Mesenchymal stem cell (in vitro differentiated cells and primary cell): ENCODE measurements at regions not wholly inside any gene's neighbourhood (a gene's known extent, or its start where the extent isn't known, plus 50 kb on each side); places are given as distances from the start of the nearest gene placed in this dataset.

Source experiments
- DNase-seq: peaks from one replicate; pipeline ENCODE4 v3.0.0-alpha.2; 2013
- H2AFZ ChIP-seq: one replicate; pipeline ENCODE4 v1.6.1; 2013; ENCODE audit warnings: low read depth, mild to moderate bottlenecking, control low read depth, inconsistent platforms, low read length, moderate library complexity
- H2AK5ac ChIP-seq: 2 replicates; pipeline ENCODE4 v1.6.1; 2013; ENCODE audit warnings: low read length, moderate library complexity, mild to moderate bottlenecking, inconsistent platforms; ENCODE audit not compliant: severe bottlenecking
- H2BK120ac ChIP-seq: one replicate; pipeline ENCODE4 v1.6.1; 2013; ENCODE audit warnings: low read depth, mild to moderate bottlenecking, inconsistent platforms, low read length, moderate library complexity
- H2BK12ac ChIP-seq, 2 experiments: one replicate each; pipeline ENCODE4 v1.6.1; 2013; ENCODE audit warnings: inconsistent platforms in 2 of 2, low read length in 2 of 2, mild to moderate bottlenecking in 2 of 2, moderate library complexity in 2 of 2, control low read depth in 1 of 2
- H2BK15ac ChIP-seq: one replicate; pipeline ENCODE4 v1.6.1; 2013; ENCODE audit warnings: mild to moderate bottlenecking, low read depth, inconsistent platforms; ENCODE audit not compliant: poor library complexity, severe bottlenecking
- H2BK5ac ChIP-seq: 2 replicates; pipeline ENCODE4 v1.6.1; 2013; ENCODE audit warnings: low read depth, mild to moderate bottlenecking, low read length, control low read depth, inconsistent platforms; ENCODE audit not compliant: poor library complexity, severe bottlenecking
- H3K14ac ChIP-seq, 2 experiments: one replicate each; pipeline ENCODE4 v1.6.1; 2013; ENCODE audit warnings: inconsistent platforms in 2 of 2, low read length in 2 of 2, control low read depth in 1 of 2, mild to moderate bottlenecking in 1 of 2, moderate library complexity in 1 of 2
- H3K18ac ChIP-seq, 2 experiments: one replicate each; pipeline ENCODE4 v1.6.1; 2013; ENCODE audit warnings: inconsistent platforms in 2 of 2, low read length in 2 of 2, control low read depth in 1 of 2, low read depth in 1 of 2, mild to moderate bottlenecking in 1 of 2
- H3K23ac ChIP-seq, 2 experiments: one replicate each; pipeline ENCODE4 v1.6.1; 2013; ENCODE audit warnings: inconsistent platforms in 2 of 2, low read length in 2 of 2, mild to moderate bottlenecking in 2 of 2, moderate library complexity in 2 of 2, control low read depth in 1 of 2
- H3K27ac ChIP-seq: 2 replicates; pipeline ENCODE4 v1.5.1; 2013; ENCODE audit warnings: mild to moderate bottlenecking, moderate library complexity, low read length, control low read depth, inconsistent platforms; ENCODE audit not compliant: poor library complexity, severe bottlenecking
- H3K27me3 ChIP-seq, 2 experiments: 2 replicates each; pipeline versions ENCODE4 v1.6.1 to v1.7.0; 2013; ENCODE audit warnings: low read length in 2 of 2, mild to moderate bottlenecking in 2 of 2, moderate library complexity in 2 of 2, control low read depth in 1 of 2, inconsistent platforms in 1 of 2; ENCODE audit not compliant: control insufficient read depth in 1 of 2, insufficient read depth in 1 of 2
- H3K36me3 ChIP-seq, 2 experiments: 2 replicates each; pipeline versions ENCODE4 v1.6.1 to v1.7.0; 2013; ENCODE audit warnings: low read length in 2 of 2, control low read depth in 1 of 2, inconsistent platforms in 1 of 2, low read depth in 1 of 2, mild to moderate bottlenecking in 1 of 2; ENCODE audit not compliant: insufficient read depth in 2 of 2, control insufficient read depth in 1 of 2
- H3K4ac ChIP-seq, 2 experiments: one replicate each; pipeline ENCODE4 v1.6.1; 2013; ENCODE audit warnings: inconsistent platforms in 2 of 2, low read length in 2 of 2, mild to moderate bottlenecking in 2 of 2, moderate library complexity in 2 of 2, control low read depth in 1 of 2, low read depth in 1 of 2
- H3K4me1 ChIP-seq: 2 replicates; pipeline ENCODE4 v1.6.1; 2013; ENCODE audit warnings: low read depth, low read length, control low read depth; ENCODE audit not compliant: control insufficient read depth, insufficient read depth
- H3K4me2 ChIP-seq: 2 replicates; pipeline ENCODE4 v1.6.1; 2013; ENCODE audit warnings: low read length, mild to moderate bottlenecking, inconsistent platforms; ENCODE audit not compliant: poor library complexity, severe bottlenecking
- H3K4me3 ChIP-seq, 2 experiments: 2 replicates each; pipeline versions ENCODE4 v1.5.1 to v1.7.0; 2013; ENCODE audit warnings: low read length in 2 of 2, mild to moderate bottlenecking in 2 of 2, control low read depth in 1 of 2, low read depth in 1 of 2; ENCODE audit not compliant: insufficient read depth in 1 of 2
- H3K79me1 ChIP-seq: replicated peaks from 2 replicates; pipeline ENCODE4 v1.6.1; 2013; ENCODE audit warnings: mild to moderate bottlenecking, control low read depth, low read length, inconsistent platforms; ENCODE audit not compliant: poor library complexity, severe bottlenecking
- H3K9ac ChIP-seq: 2 replicates; pipeline ENCODE4 v1.7.0; 2013; ENCODE audit warnings: mild to moderate bottlenecking, low read length, moderate library complexity
- H3K9me3 ChIP-seq: 2 replicates; pipeline ENCODE4 v1.7.0; 2013; ENCODE audit warnings: mild to moderate bottlenecking, low read length; ENCODE audit not compliant: control insufficient read depth
- H4K8ac ChIP-seq: one replicate; pipeline ENCODE4 v1.6.1; 2013; ENCODE audit warnings: inconsistent platforms, mild to moderate bottlenecking, low read length, moderate library complexity
- H4K91ac ChIP-seq: one replicate; pipeline ENCODE4 v1.6.1; 2013; ENCODE audit warnings: mild to moderate bottlenecking, low read length, inconsistent platforms
- WGBS: methylation state at CpG from one replicate; pipeline ENCODE4 v1.1.7; 2013; ENCODE audit warnings: mixed read lengths; 5-methylcytosine and 5-hydroxymethylcytosine counted together

DNA sequence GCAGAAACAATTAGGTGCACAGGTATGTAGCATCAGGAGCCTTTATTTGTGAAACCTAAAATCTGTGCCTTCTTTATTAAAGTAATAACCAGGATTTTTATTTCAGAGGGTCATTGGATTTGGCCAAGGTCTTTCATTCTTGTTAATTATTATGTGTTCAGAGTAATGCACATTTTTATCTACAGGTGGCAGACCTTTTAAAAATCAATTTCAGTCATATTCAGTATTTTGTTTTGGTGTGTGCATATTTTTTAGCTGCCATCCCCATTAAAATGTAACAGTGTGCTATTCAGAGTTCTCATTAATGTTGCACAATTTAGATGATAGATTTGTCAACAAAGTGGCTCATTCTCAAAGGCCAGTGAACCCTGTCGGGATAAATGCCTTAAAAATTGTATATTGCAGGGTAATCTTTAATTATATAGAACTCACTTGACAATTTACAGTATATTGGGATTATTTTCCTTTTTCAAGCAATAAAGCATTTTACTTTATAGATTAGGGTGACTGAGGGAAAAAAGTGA lies 319.3 kb upstream of the SOX5 start:
- no CpG with 5 or more reads among the region's 1 CpG for WGBS
- Histone ChIP-seq H3K27me3 (no peaks in the 10 kb centered on the region), H4K8ac (no peak overlapping the region), H3K23ac (no peak overlapping the region), H3K14ac (no peak overlapping the region), H2AFZ (no peak overlapping the region), H3K79me1 (no peaks in the 10 kb centered on the region), H3K18ac (no peak overlapping the region), H2BK5ac (no peak overlapping the region), H3K4me2 (no peak overlapping the region), H2BK12ac (no peak overlapping the region), H4K91ac (no peak overlapping the region), H3K36me3 (no peaks in the 10 kb centered on the region), H2BK120ac (no peak overlapping the region), H2AK5ac (no peak overlapping the region), H3K9me3 (no peaks in the 10 kb centered on the region), H3K27ac (no peak overlapping the region), H2BK15ac (no peak overlapping the region), H3K4me1 (no peaks in the 10 kb centered on the region), H3K4me3 (no peak overlapping the region), H3K9ac (no peak overlapping the region), H3K4ac (no peak overlapping the region)
- DNase-seq: no peak

DNA sequence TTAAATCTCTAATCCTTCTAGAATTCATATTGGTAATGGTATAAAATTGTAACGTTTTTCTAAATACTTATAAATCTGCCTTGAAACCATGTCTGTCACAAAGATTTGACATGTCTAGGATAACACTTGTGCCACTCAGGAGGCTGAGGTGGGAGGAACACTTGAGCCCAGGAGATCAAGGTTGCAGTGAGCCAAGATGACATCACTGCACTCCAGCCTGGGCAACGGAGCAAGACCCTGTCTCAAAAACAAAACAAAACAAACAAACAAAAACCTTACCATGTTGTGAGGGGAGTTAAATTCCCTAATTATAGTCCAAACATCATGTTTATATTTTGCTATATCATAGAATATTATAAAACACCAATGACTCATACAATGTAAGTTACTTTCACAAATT lies 317.5 kb upstream of the SOX5 start:
- Histone ChIP-seq H3K27ac (no peak overlapping the region), H2BK5ac (no peak overlapping the region), H3K14ac (no peak overlapping the region), H2AK5ac (no peak overlapping the region), H4K91ac (no peak overlapping the region), H3K36me3 (no peaks in the 10 kb centered on the region), H3K79me1 (no peaks in the 10 kb centered on the region), H2BK15ac (no peak overlapping the region), H3K4me1 (no peaks in the 10 kb centered on the region), H2AFZ (no peak overlapping the region), H3K4me3 (no peak overlapping the region), H3K4ac (no peak overlapping the region), H3K4me2 (no peak overlapping the region), H4K8ac (no peak overlapping the region), H3K18ac (no peak overlapping the region), H2BK12ac (no peak overlapping the region), H3K9ac (no peak overlapping the region), H3K9me3 (no peaks in the 10 kb centered on the region), H3K23ac (no peak overlapping the region), H2BK120ac (no peak overlapping the region), H3K27me3 (no peaks in the 10 kb centered on the region)
- no peak for DNase-seq
- WGBS: no CpG with 5 or more reads among the region's 2 CpGs

DNA sequence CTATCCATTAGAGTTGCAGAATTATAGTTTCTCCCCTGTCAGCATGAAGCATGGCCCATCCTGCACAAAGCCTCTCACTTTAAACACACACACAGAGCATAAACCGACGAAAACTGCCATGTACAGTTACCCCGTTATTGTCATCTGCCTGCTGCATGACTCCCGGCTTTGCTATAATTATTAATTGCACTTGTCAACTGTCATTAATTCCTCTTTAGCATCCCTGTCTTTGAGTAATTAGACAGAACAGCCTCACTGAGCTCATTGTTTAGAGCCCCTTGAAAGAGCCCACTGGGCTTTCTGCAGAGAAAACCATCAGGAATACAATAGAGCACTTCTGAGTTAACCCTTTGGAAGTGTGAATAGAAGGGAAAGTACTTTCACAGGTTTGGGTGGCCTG lies 307.2 kb upstream of the SOX5 start:
- H2AK5ac ChIP-seq: no peak overlapping the region
- H2BK15ac ChIP-seq: no peak overlapping the region
- H3K4ac ChIP-seq: no peak overlapping the region
- H3K79me1 ChIP-seq: no peaks in the 10 kb centered on the region
- H4K8ac ChIP-seq: no peak overlapping the region
- no peak overlapping the region for H3K4me2 ChIP-seq
- H2BK120ac ChIP-seq: no peak overlapping the region
- no peak overlapping the region for H3K4me3 ChIP-seq
- no peak overlapping the region for H2BK12ac ChIP-seq
- no peak overlapping the region for H3K23ac ChIP-seq
- no peak overlapping the region for H3K14ac ChIP-seq
- no peaks in the 10 kb centered on the region for H3K36me3 ChIP-seq
- no peak overlapping the region for H4K91ac ChIP-seq
- H3K27me3 ChIP-seq: no peaks in the 10 kb centered on the region
- DNase-seq: no peak
- WGBS: 86% methylated on average over 4 of the region's 4 CpGs
- no peak overlapping the region for H3K27ac ChIP-seq
- H3K4me1 ChIP-seq: no peaks in the 10 kb centered on the region
- no peak overlapping the region for H3K18ac ChIP-seq
- no peak overlapping the region for H2BK5ac ChIP-seq
- no peak overlapping the region for H2AFZ ChIP-seq
- no peaks in the 10 kb centered on the region for H3K9me3 ChIP-seq
- H3K9ac ChIP-seq: no peak overlapping the region

DNA sequence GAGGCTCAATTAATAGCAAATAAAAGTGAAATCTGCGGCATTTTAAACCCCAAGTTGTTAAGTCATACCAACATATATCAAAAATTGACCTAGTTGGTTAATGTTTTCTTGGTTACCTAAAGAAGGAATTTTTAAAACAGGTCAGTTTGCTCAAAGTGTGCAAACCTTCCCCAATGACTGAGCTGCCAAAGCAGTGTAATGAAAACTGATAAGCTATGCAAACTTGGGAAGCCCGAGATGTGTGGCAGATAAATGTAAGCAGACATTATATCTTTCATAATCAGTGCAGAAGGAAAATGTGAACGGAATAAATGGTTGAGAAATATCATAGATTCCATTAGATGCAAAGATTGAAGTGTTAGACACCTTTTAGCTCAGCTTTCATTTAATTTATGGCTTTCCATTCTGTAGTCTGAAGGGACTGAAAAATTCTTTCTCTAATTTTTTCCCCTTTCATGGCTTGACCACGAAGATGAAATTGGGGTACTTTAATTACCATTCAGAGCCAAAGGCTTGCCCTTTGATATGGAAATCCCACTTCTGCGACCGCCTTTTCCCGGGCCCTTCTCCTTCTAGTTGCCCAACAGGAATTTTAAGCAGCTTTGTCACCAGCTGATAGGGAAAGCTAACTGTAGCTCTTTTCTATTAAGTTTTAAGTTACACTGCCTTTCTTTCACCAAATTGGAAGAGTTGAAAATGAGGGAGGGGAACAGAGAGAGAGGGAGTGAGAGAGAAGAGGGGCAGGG lies 306.6 kb upstream of the SOX5 start:
- Histone ChIP-seq H3K18ac (no peak overlapping the region), H3K4me1 (no peaks in the 10 kb centered on the region), H4K91ac (no peak overlapping the region), H2AK5ac (no peak overlapping the region), H2BK12ac (no peak overlapping the region), H2BK120ac (no peak overlapping the region), H3K4me3 (no peak overlapping the region), H3K79me1 (no peaks in the 10 kb centered on the region), H3K14ac (no peak overlapping the region), H2BK5ac (no peak overlapping the region), H3K4ac (no peak overlapping the region), H3K4me2 (no peak overlapping the region), H3K27ac (no peak overlapping the region), H2AFZ (no peak overlapping the region), H2BK15ac (no peak overlapping the region), H3K27me3 (no peaks in the 10 kb centered on the region), H4K8ac (no peak overlapping the region), H3K23ac (no peak overlapping the region), H3K36me3 (no peaks in the 10 kb centered on the region), H3K9me3 (no peaks in the 10 kb centered on the region), H3K9ac (no peak overlapping the region)
- no peak for DNase-seq
- WGBS: 52% methylated on average over 4 of the region's 7 CpGs
